Adrenal gland (tissue), 5 donors: ENCODE measurements at regions not wholly inside any gene's neighbourhood (a gene's known extent, or its start where the extent isn't known, plus 50 kb on each side); places are given as distances from the start of the nearest gene placed in this dataset.

ENCODE experiments used
- POLR2A ChIP-seq, 2 donors: fragments of 450-650 bp; IDR thresholded peaks; one replicate each; pipeline ENCODE4 v1.6.1; 2017; ENCODE audit warnings: antibody characterized with exemption in 2 of 2, mild to moderate bottlenecking in 2 of 2, moderate library complexity in 1 of 2
- TF ChIP-seq, protein P1 (sequence below), 6 experiments: fragments of 450-650 bp in 4 of 6; fragments of 200-600 bp in 2 of 6; sonication (generic) in 1 of 6; IDR thresholded peaks; 1 replicate in 5 of 6; 2 replicates in 1 of 6; pipeline versions ENCODE4 v1.5.1 to v1.8.0; 2016 to 2021; ENCODE audit warnings: antibody characterized with exemption in 6 of 6, mild to moderate bottlenecking in 2 of 6, moderate library complexity in 1 of 6
- donor health status: DM: no; HTN: no; CAD: no.

DNA sequence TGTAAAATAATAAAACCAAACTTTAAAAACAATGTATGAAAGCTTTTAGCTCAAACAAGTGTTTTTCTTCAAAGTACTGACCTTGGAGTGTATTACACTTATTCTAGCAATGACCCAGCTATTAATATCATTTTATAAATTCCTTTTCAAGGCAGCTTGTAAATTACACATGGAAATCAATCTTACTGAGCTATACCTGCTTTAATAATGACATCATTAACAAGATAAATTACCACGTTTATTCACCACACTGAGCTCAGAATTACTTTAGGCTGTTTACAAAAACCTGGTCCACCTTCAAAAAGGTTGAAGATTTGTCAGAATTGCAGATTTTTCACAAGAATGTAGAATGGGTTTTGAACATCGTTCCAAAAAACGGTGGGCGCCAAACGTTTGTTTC, 91.7 kb upstream of the RFLNA start:
- TF ChIP-seq POLR2A (IDR thresholded peaks at IDR 0.05), result no peak
- TF ChIP-seq, protein P1, sequence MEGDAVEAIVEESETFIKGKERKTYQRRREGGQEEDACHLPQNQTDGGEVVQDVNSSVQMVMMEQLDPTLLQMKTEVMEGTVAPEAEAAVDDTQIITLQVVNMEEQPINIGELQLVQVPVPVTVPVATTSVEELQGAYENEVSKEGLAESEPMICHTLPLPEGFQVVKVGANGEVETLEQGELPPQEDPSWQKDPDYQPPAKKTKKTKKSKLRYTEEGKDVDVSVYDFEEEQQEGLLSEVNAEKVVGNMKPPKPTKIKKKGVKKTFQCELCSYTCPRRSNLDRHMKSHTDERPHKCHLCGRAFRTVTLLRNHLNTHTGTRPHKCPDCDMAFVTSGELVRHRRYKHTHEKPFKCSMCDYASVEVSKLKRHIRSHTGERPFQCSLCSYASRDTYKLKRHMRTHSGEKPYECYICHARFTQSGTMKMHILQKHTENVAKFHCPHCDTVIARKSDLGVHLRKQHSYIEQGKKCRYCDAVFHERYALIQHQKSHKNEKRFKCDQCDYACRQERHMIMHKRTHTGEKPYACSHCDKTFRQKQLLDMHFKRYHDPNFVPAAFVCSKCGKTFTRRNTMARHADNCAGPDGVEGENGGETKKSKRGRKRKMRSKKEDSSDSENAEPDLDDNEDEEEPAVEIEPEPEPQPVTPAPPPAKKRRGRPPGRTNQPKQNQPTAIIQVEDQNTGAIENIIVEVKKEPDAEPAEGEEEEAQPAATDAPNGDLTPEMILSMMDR (IDR thresholded peaks at IDR 0.05), result no peak
